H1 (cell line): ENCODE measurements at regions not wholly inside any gene's neighbourhood (a gene's known extent, or its start where the extent isn't known, plus 50 kb on each side); places are given as distances from the start of the nearest gene placed in this dataset.

Source experiments
- CBX5 ChIP-seq: fragments of 300-800, 300-1000 bp; sonication (generic); IDR thresholded peaks from 2 replicates; pipeline ENCODE4 v1.7.1; 2016; ENCODE audit warnings: antibody characterized with exemption, low read length, low read depth
- EZH2 ChIP-seq: fragments of 200-600 bp; sonication (generic); IDR thresholded peaks from 2 replicates; pipeline ENCODE4 v1.7.1; 2012; ENCODE audit warnings: low read depth, mild to moderate bottlenecking, moderate library complexity, low read length, inconsistent platforms; ENCODE audit not compliant: severe bottlenecking
- GABPA ChIP-seq: IDR thresholded peaks from 2 replicates; pipeline ENCODE4 v1.6.1; 2011; ENCODE audit warnings: mild to moderate bottlenecking, low read length, moderate library complexity, borderline replicate concordance; ENCODE audit not compliant: insufficient read depth
- PHF8 ChIP-seq: fragments of 200-600 bp; sonication (generic); conservative IDR thresholded peaks from 2 replicates; pipeline ENCODE4 v1.7.1; 2012; ENCODE audit warnings: low read depth, mild to moderate bottlenecking, inconsistent platforms, low read length, moderate library complexity
- POLR2A ChIP-seq, 2 experiments: IDR thresholded peaks; 1 replicate in 1 of 2; 2 replicates in 1 of 2; pipeline ENCODE4 v1.6.1; 2011; ENCODE audit warnings: low read depth in 2 of 2, low read length in 2 of 2, mild to moderate bottlenecking in 2 of 2; ENCODE audit errors: control extremely low read depth in 1 of 2
- TBP ChIP-seq: IDR thresholded peaks from 2 replicates; pipeline ENCODE4 v1.6.1; 2011; ENCODE audit warnings: low read depth, low read length, improper control_type of control experiment
- YY1 ChIP-seq: IDR thresholded peaks from 2 replicates; pipeline ENCODE4 v1.6.1; 2011; ENCODE audit warnings: low read depth, mild to moderate bottlenecking, low read length
- TF ChIP-seq, protein P1 (sequence below): fragments of 300-600 bp; sonication (generic); IDR thresholded peaks from 2 replicates; pipeline ENCODE4 v1.7.1; 2012; ENCODE audit warnings: low read length, moderate library complexity, mild to moderate bottlenecking, inconsistent platforms; ENCODE audit not compliant: insufficient replicate concordance
- TF ChIP-seq, protein P2 (sequence below), 3 experiments: IDR thresholded peaks; 1 replicate in 2 of 3; 2 replicates in 1 of 3; pipeline versions ENCODE4 v1.5.1 to v1.6.1; 2011; ENCODE audit warnings: low read length in 3 of 3, mild to moderate bottlenecking in 3 of 3, inconsistent platforms in 2 of 3, low read depth in 1 of 3, moderate library complexity in 1 of 3; ENCODE audit not compliant: insufficient read depth in 1 of 3; ENCODE audit errors: control extremely low read depth in 1 of 3

DNA sequence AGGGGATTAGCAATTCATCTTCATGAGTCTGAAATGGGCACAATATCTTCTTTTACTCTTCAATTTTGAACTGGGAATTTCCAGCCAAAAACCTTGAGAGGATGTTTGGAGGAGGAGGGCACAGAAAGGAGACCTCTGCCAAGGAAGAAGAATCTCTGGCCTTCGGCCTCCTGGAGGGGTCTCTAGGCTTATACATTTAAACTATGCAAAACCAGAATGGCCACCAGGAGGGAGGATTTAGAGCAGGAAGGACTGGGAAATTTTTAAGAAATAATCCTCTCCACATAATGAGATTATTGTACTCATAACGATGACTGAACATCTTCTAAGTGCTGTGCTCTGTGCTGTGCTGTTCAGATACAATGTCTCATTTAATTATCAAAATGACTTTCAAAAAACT is 325.9 kb downstream of the NDFIP2 start:
- TF ChIP-seq PHF8 (no peak), CBX5 (no peak), POLR2A (IDR thresholded peaks at IDR 0.05; ENCODE audit: control extremely low read depth in 1 of 2, low read depth in 2 of 2, low read length in 2 of 2) (no peak), YY1 (no peak), EZH2 (no peak), TBP (no peak), GABPA (no peak)
- TF ChIP-seq, protein P1, sequence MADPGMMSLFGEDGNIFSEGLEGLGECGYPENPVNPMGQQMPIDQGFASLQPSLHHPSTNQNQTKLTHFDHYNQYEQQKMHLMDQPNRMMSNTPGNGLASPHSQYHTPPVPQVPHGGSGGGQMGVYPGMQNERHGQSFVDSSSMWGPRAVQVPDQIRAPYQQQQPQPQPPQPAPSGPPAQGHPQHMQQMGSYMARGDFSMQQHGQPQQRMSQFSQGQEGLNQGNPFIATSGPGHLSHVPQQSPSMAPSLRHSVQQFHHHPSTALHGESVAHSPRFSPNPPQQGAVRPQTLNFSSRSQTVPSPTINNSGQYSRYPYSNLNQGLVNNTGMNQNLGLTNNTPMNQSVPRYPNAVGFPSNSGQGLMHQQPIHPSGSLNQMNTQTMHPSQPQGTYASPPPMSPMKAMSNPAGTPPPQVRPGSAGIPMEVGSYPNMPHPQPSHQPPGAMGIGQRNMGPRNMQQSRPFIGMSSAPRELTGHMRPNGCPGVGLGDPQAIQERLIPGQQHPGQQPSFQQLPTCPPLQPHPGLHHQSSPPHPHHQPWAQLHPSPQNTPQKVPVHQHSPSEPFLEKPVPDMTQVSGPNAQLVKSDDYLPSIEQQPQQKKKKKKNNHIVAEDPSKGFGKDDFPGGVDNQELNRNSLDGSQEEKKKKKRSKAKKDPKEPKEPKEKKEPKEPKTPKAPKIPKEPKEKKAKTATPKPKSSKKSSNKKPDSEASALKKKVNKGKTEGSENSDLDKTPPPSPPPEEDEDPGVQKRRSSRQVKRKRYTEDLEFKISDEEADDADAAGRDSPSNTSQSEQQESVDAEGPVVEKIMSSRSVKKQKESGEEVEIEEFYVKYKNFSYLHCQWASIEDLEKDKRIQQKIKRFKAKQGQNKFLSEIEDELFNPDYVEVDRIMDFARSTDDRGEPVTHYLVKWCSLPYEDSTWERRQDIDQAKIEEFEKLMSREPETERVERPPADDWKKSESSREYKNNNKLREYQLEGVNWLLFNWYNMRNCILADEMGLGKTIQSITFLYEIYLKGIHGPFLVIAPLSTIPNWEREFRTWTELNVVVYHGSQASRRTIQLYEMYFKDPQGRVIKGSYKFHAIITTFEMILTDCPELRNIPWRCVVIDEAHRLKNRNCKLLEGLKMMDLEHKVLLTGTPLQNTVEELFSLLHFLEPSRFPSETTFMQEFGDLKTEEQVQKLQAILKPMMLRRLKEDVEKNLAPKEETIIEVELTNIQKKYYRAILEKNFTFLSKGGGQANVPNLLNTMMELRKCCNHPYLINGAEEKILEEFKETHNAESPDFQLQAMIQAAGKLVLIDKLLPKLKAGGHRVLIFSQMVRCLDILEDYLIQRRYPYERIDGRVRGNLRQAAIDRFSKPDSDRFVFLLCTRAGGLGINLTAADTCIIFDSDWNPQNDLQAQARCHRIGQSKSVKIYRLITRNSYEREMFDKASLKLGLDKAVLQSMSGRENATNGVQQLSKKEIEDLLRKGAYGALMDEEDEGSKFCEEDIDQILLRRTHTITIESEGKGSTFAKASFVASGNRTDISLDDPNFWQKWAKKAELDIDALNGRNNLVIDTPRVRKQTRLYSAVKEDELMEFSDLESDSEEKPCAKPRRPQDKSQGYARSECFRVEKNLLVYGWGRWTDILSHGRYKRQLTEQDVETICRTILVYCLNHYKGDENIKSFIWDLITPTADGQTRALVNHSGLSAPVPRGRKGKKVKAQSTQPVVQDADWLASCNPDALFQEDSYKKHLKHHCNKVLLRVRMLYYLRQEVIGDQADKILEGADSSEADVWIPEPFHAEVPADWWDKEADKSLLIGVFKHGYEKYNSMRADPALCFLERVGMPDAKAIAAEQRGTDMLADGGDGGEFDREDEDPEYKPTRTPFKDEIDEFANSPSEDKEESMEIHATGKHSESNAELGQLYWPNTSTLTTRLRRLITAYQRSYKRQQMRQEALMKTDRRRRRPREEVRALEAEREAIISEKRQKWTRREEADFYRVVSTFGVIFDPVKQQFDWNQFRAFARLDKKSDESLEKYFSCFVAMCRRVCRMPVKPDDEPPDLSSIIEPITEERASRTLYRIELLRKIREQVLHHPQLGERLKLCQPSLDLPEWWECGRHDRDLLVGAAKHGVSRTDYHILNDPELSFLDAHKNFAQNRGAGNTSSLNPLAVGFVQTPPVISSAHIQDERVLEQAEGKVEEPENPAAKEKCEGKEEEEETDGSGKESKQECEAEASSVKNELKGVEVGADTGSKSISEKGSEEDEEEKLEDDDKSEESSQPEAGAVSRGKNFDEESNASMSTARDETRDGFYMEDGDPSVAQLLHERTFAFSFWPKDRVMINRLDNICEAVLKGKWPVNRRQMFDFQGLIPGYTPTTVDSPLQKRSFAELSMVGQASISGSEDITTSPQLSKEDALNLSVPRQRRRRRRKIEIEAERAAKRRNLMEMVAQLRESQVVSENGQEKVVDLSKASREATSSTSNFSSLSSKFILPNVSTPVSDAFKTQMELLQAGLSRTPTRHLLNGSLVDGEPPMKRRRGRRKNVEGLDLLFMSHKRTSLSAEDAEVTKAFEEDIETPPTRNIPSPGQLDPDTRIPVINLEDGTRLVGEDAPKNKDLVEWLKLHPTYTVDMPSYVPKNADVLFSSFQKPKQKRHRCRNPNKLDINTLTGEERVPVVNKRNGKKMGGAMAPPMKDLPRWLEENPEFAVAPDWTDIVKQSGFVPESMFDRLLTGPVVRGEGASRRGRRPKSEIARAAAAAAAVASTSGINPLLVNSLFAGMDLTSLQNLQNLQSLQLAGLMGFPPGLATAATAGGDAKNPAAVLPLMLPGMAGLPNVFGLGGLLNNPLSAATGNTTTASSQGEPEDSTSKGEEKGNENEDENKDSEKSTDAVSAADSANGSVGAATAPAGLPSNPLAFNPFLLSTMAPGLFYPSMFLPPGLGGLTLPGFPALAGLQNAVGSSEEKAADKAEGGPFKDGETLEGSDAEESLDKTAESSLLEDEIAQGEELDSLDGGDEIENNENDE = no peak
- TF ChIP-seq, protein P2, sequence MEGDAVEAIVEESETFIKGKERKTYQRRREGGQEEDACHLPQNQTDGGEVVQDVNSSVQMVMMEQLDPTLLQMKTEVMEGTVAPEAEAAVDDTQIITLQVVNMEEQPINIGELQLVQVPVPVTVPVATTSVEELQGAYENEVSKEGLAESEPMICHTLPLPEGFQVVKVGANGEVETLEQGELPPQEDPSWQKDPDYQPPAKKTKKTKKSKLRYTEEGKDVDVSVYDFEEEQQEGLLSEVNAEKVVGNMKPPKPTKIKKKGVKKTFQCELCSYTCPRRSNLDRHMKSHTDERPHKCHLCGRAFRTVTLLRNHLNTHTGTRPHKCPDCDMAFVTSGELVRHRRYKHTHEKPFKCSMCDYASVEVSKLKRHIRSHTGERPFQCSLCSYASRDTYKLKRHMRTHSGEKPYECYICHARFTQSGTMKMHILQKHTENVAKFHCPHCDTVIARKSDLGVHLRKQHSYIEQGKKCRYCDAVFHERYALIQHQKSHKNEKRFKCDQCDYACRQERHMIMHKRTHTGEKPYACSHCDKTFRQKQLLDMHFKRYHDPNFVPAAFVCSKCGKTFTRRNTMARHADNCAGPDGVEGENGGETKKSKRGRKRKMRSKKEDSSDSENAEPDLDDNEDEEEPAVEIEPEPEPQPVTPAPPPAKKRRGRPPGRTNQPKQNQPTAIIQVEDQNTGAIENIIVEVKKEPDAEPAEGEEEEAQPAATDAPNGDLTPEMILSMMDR (IDR thresholded peaks at IDR 0.05; ENCODE audit: control extremely low read depth in 1 of 3, insufficient read depth in 1 of 3, low read depth in 1 of 3, low read length in 3 of 3) = no peak
